Muscle layer of colon (tissue), 2 donors: ENCODE measurements at regions not wholly inside any gene's neighbourhood (a gene's known extent, or its start where the extent isn't known, plus 50 kb on each side); places are given as distances from the start of the nearest gene placed in this dataset.
"Not testable (repeated sequence)": the region's sequence is repeated elsewhere in the genome, so short reads cannot be mapped to it uniquely, and the experiment has no call there.

Experiments used
- H3K27ac ChIP-seq: one replicate; pipeline ENCODE4 v1.7.0; 2013; ENCODE audit warnings: low read depth, mild to moderate bottlenecking, low read length, moderate library complexity
- H3K27me3 ChIP-seq, 2 donors: one replicate each; pipeline ENCODE4 v1.7.0; 2013; ENCODE audit warnings: low read length in 2 of 2, mild to moderate bottlenecking in 2 of 2; ENCODE audit not compliant: insufficient read depth in 2 of 2, control insufficient read depth in 1 of 2
- H3K36me3 ChIP-seq: one replicate; pipeline ENCODE4 v1.7.0; 2013; ENCODE audit warnings: mild to moderate bottlenecking, low read length; ENCODE audit not compliant: insufficient read depth
- H3K4me1 ChIP-seq: one replicate; pipeline ENCODE4 v1.7.0; 2013; ENCODE audit warnings: mild to moderate bottlenecking, low read length; ENCODE audit not compliant: insufficient read depth
- H3K4me3 ChIP-seq, 2 donors: one replicate each; pipeline ENCODE4 v1.7.0; 2013; ENCODE audit warnings: low read length in 2 of 2, low read depth in 1 of 2, mild to moderate bottlenecking in 1 of 2, moderate library complexity in 1 of 2
- H3K9ac ChIP-seq: one replicate; pipeline ENCODE4 v1.7.0; 2013; ENCODE audit warnings: low read length
- H3K9me3 ChIP-seq: one replicate; pipeline ENCODE4 v1.7.0; 2013; ENCODE audit warnings: mild to moderate bottlenecking, low read length
- donor health status: abdominal sarcoma.
- donor health status: Adenocarcinoma of cecum.

- Histone ChIP-seq H3K9me3 (no peaks in the 10 kb centered on the region), H3K36me3 (peaks cover 10% of the 10 kb centered on the region), H3K4me1 (no peaks in the 10 kb centered on the region), H3K4me3 (no peak overlapping the region), H3K27ac (no peak overlapping the region), H3K27me3 (no peaks in the 10 kb centered on the region), H3K9ac (no peak overlapping the region)
These were observed 116.9 kb upstream of the KLF14 start for GRCh38 chr7:130850956-130851355.

- Histone ChIP-seq H3K27me3 (no peaks in the 10 kb centered on the region), H3K9me3 (peaks cover 12% of the 10 kb centered on the region), H3K9ac (no peak overlapping the region), H3K36me3 (peaks cover 16% of the 10 kb centered on the region), H3K27ac (no peak overlapping the region), H3K4me3 (no peak overlapping the region), H3K4me1 (no peaks in the 10 kb centered on the region)
These were observed 118.9 kb upstream of the KLF14 start for GRCh38 chr7:130852867-130853266.

- H3K9me3 ChIP-seq: peaks cover 12% of the 10 kb centered on the region
- H3K36me3 ChIP-seq: peaks cover 16% of the 10 kb centered on the region
- no peaks in the 10 kb centered on the region for H3K27me3 ChIP-seq
- no peak overlapping the region for H3K4me3 ChIP-seq
- H3K27ac ChIP-seq: no peak overlapping the region
- no peaks in the 10 kb centered on the region for H3K4me1 ChIP-seq
- no peak overlapping the region for H3K9ac ChIP-seq
These were observed 119.7 kb upstream of the KLF14 start for GRCh38 chr7:130853503-130854279.

GRCh38 chr7:130854481-130854880 lies 120.5 kb upstream of the KLF14 start:
- peaks cover 16% of the 10 kb centered on the region for H3K36me3 ChIP-seq
- H3K4me1 ChIP-seq: no peaks in the 10 kb centered on the region
- H3K9ac ChIP-seq: no peak overlapping the region
- H3K9me3 ChIP-seq: peaks cover 12% of the 10 kb centered on the region
- no peak overlapping the region for H3K27ac ChIP-seq
- H3K27me3 ChIP-seq: no peaks in the 10 kb centered on the region
- H3K4me3 ChIP-seq: no peak overlapping the region

GRCh38 chr7:130856866-130857265 lies 122.9 kb upstream of the KLF14 start:
- H3K4me1 ChIP-seq: no peaks in the 10 kb centered on the region
- no peaks in the 10 kb centered on the region for H3K27me3 ChIP-seq
- H3K27ac ChIP-seq: no peak overlapping the region
- H3K9me3 ChIP-seq: peaks cover 12% of the 10 kb centered on the region
- no peak overlapping the region for H3K4me3 ChIP-seq
- peaks cover 16% of the 10 kb centered on the region for H3K36me3 ChIP-seq
- no peak overlapping the region for H3K9ac ChIP-seq

GRCh38 chr7:130860832-130861231 lies 126.8 kb upstream of the KLF14 start:
- not testable (repeated sequence) for H3K4me3 ChIP-seq, H3K27ac ChIP-seq, H3K9ac ChIP-seq, H3K4me1 ChIP-seq, H3K27me3 ChIP-seq
- Histone ChIP-seq H3K9me3 (peaks cover 12% of the 10 kb centered on the region), H3K36me3 (peaks cover 15% of the 10 kb centered on the region)

- Histone ChIP-seq H3K9me3 (no peaks in the 10 kb centered on the region), H3K27ac (no peak overlapping the region), H3K4me1 (no peaks in the 10 kb centered on the region), H3K36me3 (peaks cover 31% of the 10 kb centered on the region), H3K27me3 (no peaks in the 10 kb centered on the region), H3K4me3 (no peak overlapping the region), H3K9ac (no peak overlapping the region)
These were observed 131.6 kb upstream of the KLF14 start for GRCh38 chr7:130865408-130866236.

GRCh38 chr7:130867039-130867438 lies 133.0 kb upstream of the KLF14 start:
- no peaks in the 10 kb centered on the region for H3K9me3 ChIP-seq
- H3K4me1 ChIP-seq: no peaks in the 10 kb centered on the region
- no peaks in the 10 kb centered on the region for H3K27me3 ChIP-seq
- no peak overlapping the region for H3K9ac ChIP-seq
- no peak overlapping the region for H3K27ac ChIP-seq
- H3K36me3 ChIP-seq: peaks cover 32% of the 10 kb centered on the region
- no peak overlapping the region for H3K4me3 ChIP-seq

- peaks cover 39% of the 10 kb centered on the region for H3K36me3 ChIP-seq
- H3K9me3 ChIP-seq: no peaks in the 10 kb centered on the region
- no peak overlapping the region for H3K9ac ChIP-seq
- H3K27me3 ChIP-seq: no peaks in the 10 kb centered on the region
- H3K27ac ChIP-seq: no peak overlapping the region
- no peak overlapping the region for H3K4me3 ChIP-seq
- no peaks in the 10 kb centered on the region for H3K4me1 ChIP-seq
These were observed 133.7 kb upstream of the KLF14 start for GRCh38 chr7:130867581-130868136.

GRCh38 chr7:130868139-130868538 lies 134.1 kb upstream of the KLF14 start:
- H3K9me3 ChIP-seq: no peaks in the 10 kb centered on the region
- no peak overlapping the region for H3K9ac ChIP-seq
- H3K36me3 ChIP-seq: peaks cover 41% of the 10 kb centered on the region
- H3K4me1 ChIP-seq: no peaks in the 10 kb centered on the region
- H3K27ac ChIP-seq: no peak overlapping the region
- H3K4me3 ChIP-seq: no peak overlapping the region
- no peaks in the 10 kb centered on the region for H3K27me3 ChIP-seq

- Histone ChIP-seq H3K36me3 (peaks cover 51% of the 10 kb centered on the region), H3K4me3 (no peak overlapping the region), H3K27ac (no peak overlapping the region), H3K27me3 (no peaks in the 10 kb centered on the region), H3K4me1 (peaks cover 6% of the 10 kb centered on the region), H3K9me3 (no peaks in the 10 kb centered on the region), H3K9ac (no peak overlapping the region)
These were observed 135.9 kb upstream of the KLF14 start for GRCh38 chr7:130869918-130870317.
